WTC11 (cell line): ENCODE measurements at regions not wholly inside any gene's neighbourhood (a gene's known extent, or its start where the extent isn't known, plus 50 kb on each side); places are given as distances from the start of the nearest gene placed in this dataset.

Experiments used
- CREB1 ChIP-seq: sonication (generic); formaldehyde crosslinking; IDR thresholded peaks from 2 replicates; pipeline ENCODE4 v1.8.0; 2023; ENCODE audit warnings: mild to moderate bottlenecking, missing genetic modification reagents
- MAX ChIP-seq: sonication (generic); formaldehyde crosslinking; IDR thresholded peaks from 2 replicates; pipeline ENCODE4 v1.8.0; 2022; ENCODE audit warnings: mild to moderate bottlenecking, missing genetic modification reagents
- TCF7 ChIP-seq: sonication (generic); formaldehyde crosslinking; IDR thresholded peaks from 2 replicates; pipeline ENCODE4 v1.8.0; 2022; ENCODE audit warnings: mild to moderate bottlenecking, low read depth, missing genetic modification reagents, moderate library complexity
- TF ChIP-seq, protein P1 (sequence below): fragments of 200-600 bp; IDR thresholded peaks from 2 replicates; pipeline ENCODE4 v1.8.0; 2022; ENCODE audit warnings: antibody characterized with exemption
- TF ChIP-seq, protein P2 (sequence below): sonication (generic); formaldehyde crosslinking; IDR thresholded peaks from 2 replicates; pipeline ENCODE4 v1.8.0; 2023; ENCODE audit warnings: missing genetic modification reagents, mild to moderate bottlenecking, borderline replicate concordance
- TF ChIP-seq, protein P3 (sequence below): sonication (generic); formaldehyde crosslinking; IDR thresholded peaks from 2 replicates; pipeline ENCODE4 v1.8.1; 2023; ENCODE audit warnings: mild to moderate bottlenecking, missing genetic modification reagents, moderate library complexity

GRCh38 chr9:75775166-75775565 is 115.3 kb upstream of the PCSK5 start:
- no peak for TF ChIP-seq CREB1 (CRISPR knock-in tag)
- no peak for TF ChIP-seq MAX (CRISPR knock-in tag)
- TF ChIP-seq, protein P1, sequence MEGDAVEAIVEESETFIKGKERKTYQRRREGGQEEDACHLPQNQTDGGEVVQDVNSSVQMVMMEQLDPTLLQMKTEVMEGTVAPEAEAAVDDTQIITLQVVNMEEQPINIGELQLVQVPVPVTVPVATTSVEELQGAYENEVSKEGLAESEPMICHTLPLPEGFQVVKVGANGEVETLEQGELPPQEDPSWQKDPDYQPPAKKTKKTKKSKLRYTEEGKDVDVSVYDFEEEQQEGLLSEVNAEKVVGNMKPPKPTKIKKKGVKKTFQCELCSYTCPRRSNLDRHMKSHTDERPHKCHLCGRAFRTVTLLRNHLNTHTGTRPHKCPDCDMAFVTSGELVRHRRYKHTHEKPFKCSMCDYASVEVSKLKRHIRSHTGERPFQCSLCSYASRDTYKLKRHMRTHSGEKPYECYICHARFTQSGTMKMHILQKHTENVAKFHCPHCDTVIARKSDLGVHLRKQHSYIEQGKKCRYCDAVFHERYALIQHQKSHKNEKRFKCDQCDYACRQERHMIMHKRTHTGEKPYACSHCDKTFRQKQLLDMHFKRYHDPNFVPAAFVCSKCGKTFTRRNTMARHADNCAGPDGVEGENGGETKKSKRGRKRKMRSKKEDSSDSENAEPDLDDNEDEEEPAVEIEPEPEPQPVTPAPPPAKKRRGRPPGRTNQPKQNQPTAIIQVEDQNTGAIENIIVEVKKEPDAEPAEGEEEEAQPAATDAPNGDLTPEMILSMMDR: no peak
- TF ChIP-seq, protein P2, sequence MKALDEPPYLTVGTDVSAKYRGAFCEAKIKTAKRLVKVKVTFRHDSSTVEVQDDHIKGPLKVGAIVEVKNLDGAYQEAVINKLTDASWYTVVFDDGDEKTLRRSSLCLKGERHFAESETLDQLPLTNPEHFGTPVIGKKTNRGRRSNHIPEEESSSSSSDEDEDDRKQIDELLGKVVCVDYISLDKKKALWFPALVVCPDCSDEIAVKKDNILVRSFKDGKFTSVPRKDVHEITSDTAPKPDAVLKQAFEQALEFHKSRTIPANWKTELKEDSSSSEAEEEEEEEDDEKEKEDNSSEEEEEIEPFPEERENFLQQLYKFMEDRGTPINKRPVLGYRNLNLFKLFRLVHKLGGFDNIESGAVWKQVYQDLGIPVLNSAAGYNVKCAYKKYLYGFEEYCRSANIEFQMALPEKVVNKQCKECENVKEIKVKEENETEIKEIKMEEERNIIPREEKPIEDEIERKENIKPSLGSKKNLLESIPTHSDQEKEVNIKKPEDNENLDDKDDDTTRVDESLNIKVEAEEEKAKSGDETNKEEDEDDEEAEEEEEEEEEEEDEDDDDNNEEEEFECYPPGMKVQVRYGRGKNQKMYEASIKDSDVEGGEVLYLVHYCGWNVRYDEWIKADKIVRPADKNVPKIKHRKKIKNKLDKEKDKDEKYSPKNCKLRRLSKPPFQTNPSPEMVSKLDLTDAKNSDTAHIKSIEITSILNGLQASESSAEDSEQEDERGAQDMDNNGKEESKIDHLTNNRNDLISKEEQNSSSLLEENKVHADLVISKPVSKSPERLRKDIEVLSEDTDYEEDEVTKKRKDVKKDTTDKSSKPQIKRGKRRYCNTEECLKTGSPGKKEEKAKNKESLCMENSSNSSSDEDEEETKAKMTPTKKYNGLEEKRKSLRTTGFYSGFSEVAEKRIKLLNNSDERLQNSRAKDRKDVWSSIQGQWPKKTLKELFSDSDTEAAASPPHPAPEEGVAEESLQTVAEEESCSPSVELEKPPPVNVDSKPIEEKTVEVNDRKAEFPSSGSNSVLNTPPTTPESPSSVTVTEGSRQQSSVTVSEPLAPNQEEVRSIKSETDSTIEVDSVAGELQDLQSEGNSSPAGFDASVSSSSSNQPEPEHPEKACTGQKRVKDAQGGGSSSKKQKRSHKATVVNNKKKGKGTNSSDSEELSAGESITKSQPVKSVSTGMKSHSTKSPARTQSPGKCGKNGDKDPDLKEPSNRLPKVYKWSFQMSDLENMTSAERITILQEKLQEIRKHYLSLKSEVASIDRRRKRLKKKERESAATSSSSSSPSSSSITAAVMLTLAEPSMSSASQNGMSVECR (CRISPR knock-in tag): no peak
- TF ChIP-seq, protein P3, sequence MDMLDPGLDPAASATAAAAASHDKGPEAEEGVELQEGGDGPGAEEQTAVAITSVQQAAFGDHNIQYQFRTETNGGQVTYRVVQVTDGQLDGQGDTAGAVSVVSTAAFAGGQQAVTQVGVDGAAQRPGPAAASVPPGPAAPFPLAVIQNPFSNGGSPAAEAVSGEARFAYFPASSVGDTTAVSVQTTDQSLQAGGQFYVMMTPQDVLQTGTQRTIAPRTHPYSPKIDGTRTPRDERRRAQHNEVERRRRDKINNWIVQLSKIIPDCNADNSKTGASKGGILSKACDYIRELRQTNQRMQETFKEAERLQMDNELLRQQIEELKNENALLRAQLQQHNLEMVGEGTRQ (CRISPR knock-in tag): no peak
- no peak for TF ChIP-seq TCF7 (CRISPR knock-in tag)
